Common myeloid progenitor, CD34-positive (primary cell): ENCODE measurements at regions not wholly inside any gene's neighbourhood (a gene's known extent, or its start where the extent isn't known, plus 50 kb on each side); places are given as distances from the start of the nearest gene placed in this dataset.
A peak's percentile ranks its signal among the peaks of the same experiment; 100 is the strongest.

Experiments
- CTCF ChIA-PET: fragments of 350-600 bp; sonication (Branson Sonifier 250); formaldehyde crosslinking; loops from one replicate; lab custom pipeline; 2021; ENCODE audit warnings: antibody characterized with exemption; lab: Charles Lee
- POLR2A ChIA-PET: fragments of 350-600 bp; sonication (Branson Sonifier 250); formaldehyde crosslinking; loops from one replicate; lab custom pipeline; 2021; ENCODE audit warnings: antibody characterized with exemption; lab: Charles Lee
- DNase-seq, 3 donors: peaks; one replicate each; pipeline versions ENCODE4 v3.0.0 to v3.0.0-alpha.2; 2013
- H3K27ac ChIP-seq, 2 experiments: 1 replicate in 1 of 2; 2 replicates in 1 of 2; pipeline ENCODE4 v1.7.0; 2013; ENCODE audit warnings: inconsistent platforms in 2 of 2, low read length in 2 of 2, mild to moderate bottlenecking in 2 of 2, low read depth in 1 of 2, moderate library complexity in 1 of 2; ENCODE audit not compliant: severe bottlenecking in 2 of 2, insufficient read depth in 1 of 2, poor library complexity in 1 of 2
- H3K27me3 ChIP-seq, 5 experiments: replicated peaks in 2 of 5; 1 replicate in 3 of 5; 2 replicates in 2 of 5; pipeline versions ENCODE4 v1.6.1 to v1.7.0; 2013; ENCODE audit warnings: low read length in 4 of 5, mild to moderate bottlenecking in 2 of 5, moderate library complexity in 2 of 5, inconsistent platforms in 1 of 5; ENCODE audit not compliant: insufficient read depth in 5 of 5, control insufficient read depth in 4 of 5
- H3K36me3 ChIP-seq, 4 experiments: 1 replicate in 2 of 4; 2 replicates in 2 of 4; pipeline versions ENCODE4 v1.6.1 to v1.7.0; 2013; ENCODE audit warnings: low read length in 3 of 4, control low read depth in 1 of 4, mild to moderate bottlenecking in 1 of 4; ENCODE audit not compliant: control insufficient read depth in 4 of 4, insufficient read depth in 4 of 4
- H3K4me1 ChIP-seq, 4 experiments: 1 replicate in 3 of 4; 2 replicates in 1 of 4; pipeline versions ENCODE4 v1.6.1 to v1.7.1; 2013; ENCODE audit warnings: low read length in 3 of 4, mild to moderate bottlenecking in 3 of 4, control low read depth in 1 of 4, inconsistent platforms in 1 of 4, moderate library complexity in 1 of 4; ENCODE audit not compliant: control insufficient read depth in 4 of 4, insufficient read depth in 4 of 4; ENCODE audit errors: control extremely low read depth in 1 of 4
- H3K4me3 ChIP-seq, 7 experiments: 1 replicate in 4 of 7; 2 replicates in 3 of 7; pipeline versions ENCODE4 v1.5.1 to v1.7.0; 2013; ENCODE audit warnings: mild to moderate bottlenecking in 7 of 7, low read length in 6 of 7, moderate library complexity in 6 of 7, inconsistent platforms in 2 of 7, low read depth in 2 of 7, control low read depth in 1 of 7; ENCODE audit not compliant: insufficient read depth in 4 of 7, control insufficient read depth in 1 of 7; ENCODE audit errors: extremely low read depth in 1 of 7
- H3K9me3 ChIP-seq, 5 experiments: 1 replicate in 4 of 5; 2 replicates in 1 of 5; pipeline versions ENCODE4 v1.6.1 to v1.7.1; 2013; ENCODE audit warnings: low read length in 4 of 5, mild to moderate bottlenecking in 2 of 5, inconsistent platforms in 1 of 5, low read depth in 1 of 5, moderate library complexity in 1 of 5; ENCODE audit not compliant: control insufficient read depth in 4 of 5, insufficient read depth in 2 of 5; ENCODE audit errors: control extremely low read depth in 1 of 5
- WGBS: methylation state at CpG from one replicate; pipeline ENCODE4 v1.1.5; 2013; ENCODE audit not compliant: insufficient coverage; 5-methylcytosine and 5-hydroxymethylcytosine counted together

DNA sequence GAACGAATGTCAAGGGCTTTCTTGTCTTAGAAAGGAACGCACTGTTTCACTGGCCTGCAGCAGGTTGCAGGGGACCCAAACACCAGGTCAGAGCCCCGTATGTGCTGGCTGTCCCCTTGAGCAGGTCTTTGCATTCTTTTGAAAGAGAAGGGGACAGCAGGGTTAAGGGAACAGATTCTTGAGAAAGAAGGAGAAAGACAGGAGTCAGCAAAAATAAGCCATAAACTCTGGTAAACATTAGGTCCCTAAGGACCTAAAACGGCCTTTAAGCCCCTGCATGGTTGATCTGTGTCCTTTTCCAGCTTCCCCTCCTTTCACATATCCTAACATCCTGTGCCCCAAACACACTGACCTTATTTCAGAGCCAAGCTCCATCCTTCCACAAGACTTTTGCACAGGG is 190.8 kb upstream of the ADRA1B start:
- Histone ChIP-seq H3K4me3 (no peak overlapping the region), H3K27me3 (peaks cover 0 to 5% (median 2%) of the 10 kb centered on the region in 5 experiments), H3K36me3 (no peaks in the 10 kb centered on the region), H3K9me3 (no peaks in the 10 kb centered on the region), H3K4me1 (no peaks in the 10 kb centered on the region), H3K27ac (no peak overlapping the region)
- DNase-seq, result no peak
- WGBS, result 100% methylated on average over 4 of the region's 4 CpGs
- ChIA-PET POLR2A (no interaction called here), CTCF (no interaction called here)

DNA sequence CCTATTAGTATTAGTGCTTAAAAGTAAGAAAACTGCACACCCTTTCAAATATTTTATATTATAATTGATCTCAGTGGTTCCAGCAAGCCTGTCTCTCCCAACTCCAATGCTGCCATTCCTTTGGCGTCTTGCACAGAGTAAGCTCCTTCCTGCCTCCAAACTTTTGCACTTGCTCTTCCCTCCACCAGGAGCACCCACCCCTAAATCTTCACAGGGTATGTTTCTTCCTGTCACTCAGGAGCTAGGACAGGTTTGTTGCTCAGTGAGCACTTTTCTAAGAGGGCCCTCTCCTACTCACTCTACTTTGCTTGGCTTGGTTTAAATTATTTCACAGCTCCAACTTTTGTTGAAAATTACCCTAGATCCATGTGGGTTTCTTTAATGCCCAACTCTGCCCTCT is 189.1 kb upstream of the ADRA1B start:
- no peak for DNase-seq
- 100% methylated on average over 1 of the region's 1 CpG for WGBS
- CTCF ChIA-PET, result no interaction called here
- no peaks in the 10 kb centered on the region for H3K36me3 ChIP-seq
- H3K27ac ChIP-seq, result no peak overlapping the region
- POLR2A ChIA-PET, result no interaction called here
- peaks cover 0 to 9% (median 5%) of the 10 kb centered on the region in 4 experiments for H3K4me1 ChIP-seq
- no peaks in the 10 kb centered on the region for H3K9me3 ChIP-seq
- peaks cover 0 to 5% (median 2%) of the 10 kb centered on the region in 5 experiments for H3K27me3 ChIP-seq
- no peak overlapping the region for H3K4me3 ChIP-seq

DNA sequence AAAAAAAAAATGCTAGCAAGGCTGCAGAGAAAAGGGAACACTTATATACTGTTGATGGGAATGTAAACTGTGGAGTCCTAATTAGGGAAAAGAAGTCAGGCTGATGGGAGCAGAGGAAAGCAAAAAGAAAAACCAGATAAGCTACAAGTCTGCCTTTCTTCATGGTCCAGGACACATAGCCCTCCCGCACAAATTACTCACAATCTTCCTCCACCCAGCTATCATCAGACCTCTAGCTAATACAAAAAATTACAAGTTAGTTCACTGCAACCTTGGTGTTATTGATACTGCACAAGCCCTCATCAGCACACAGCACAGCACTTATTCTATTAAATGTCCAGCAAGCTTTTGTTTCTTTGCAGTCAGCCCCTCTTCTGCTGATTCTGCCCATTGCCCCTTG is 186.0 kb upstream of the ADRA1B start:
- Histone ChIP-seq H3K4me1 (peaks cover 12 to 29% (median 19%) of the 10 kb centered on the region in 4 experiments), H3K4me3 (no peak overlapping the region), H3K27me3 (peaks cover 0 to 5% (median 0%) of the 10 kb centered on the region in 5 experiments), H3K27ac (no peak overlapping the region), H3K9me3 (no peaks in the 10 kb centered on the region), H3K36me3 (no peaks in the 10 kb centered on the region)
- ChIA-PET CTCF (no interaction called here), POLR2A (interaction anchor here (0.7 kb wide), 1 partner anchor 202 kb away, joined by 4 read pairs; no protein-coding TSS in a partner anchor)
- no peak for DNase-seq
- WGBS, result 100% methylated on average over 1 of the region's 1 CpG

DNA sequence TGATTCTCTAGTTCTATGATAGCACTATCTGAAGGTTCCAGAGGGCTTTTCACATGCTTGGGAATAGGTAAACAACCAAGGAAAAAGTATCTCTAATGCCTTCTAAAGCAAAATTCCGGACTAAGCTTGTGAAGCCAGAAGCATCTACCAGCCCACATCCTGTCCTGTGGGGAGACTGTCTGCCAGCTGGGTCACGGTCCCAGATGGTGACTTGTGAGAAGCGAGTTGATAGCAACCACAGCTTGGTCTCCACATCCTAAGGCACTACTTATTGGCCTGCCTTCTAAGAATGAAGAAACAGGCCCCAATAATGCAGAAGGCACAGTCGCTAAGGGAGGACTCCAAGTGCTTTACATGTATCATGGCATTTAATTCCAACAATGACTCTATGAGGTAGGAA is 184.1 kb upstream of the ADRA1B start:
- DNase-seq, result peak; percentile 78 to 99 (median 97)
- POLR2A ChIA-PET, result no interaction called here

DNA sequence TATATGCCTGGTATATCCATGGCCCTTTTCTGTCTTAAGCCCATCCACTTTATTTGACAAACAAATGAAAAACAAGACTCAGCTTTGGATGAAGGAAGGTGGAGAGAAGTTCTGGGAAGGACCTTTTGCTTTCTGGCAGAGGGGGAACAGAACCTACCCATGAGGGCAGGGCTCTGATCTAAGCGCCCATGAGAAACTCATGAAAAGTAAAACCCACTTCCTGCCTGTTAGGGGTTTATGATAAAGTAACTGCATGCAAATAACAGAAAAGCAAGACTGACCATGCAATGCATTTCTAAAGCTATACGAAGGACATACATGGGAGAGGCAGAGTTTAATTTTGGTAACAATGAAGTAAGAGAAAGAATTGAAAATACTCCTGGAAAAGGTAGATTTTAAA is 181.9 kb upstream of the ADRA1B start:
- H3K9me3 ChIP-seq, result peaks cover 0 to 2% (median 0%) of the 10 kb centered on the region in 5 experiments
- peaks cover 12 to 29% (median 19%) of the 10 kb centered on the region in 4 experiments for H3K4me1 ChIP-seq
- no peak overlapping the region for H3K27ac ChIP-seq
- peak in 2 of 3 donors; percentile 49 to 57 for DNase-seq
- H3K27me3 ChIP-seq, result peaks cover 0 to 2% (median 0%) of the 10 kb centered on the region in 5 experiments
- H3K36me3 ChIP-seq, result no peaks in the 10 kb centered on the region
- no peak overlapping the region for H3K4me3 ChIP-seq
- POLR2A ChIA-PET, result interaction anchor here (1.2 kb wide), 1 partner anchor 49 kb away, joined by 3 read pairs; no protein-coding TSS in a partner anchor
- WGBS, result 65% methylated on average over 2 of the region's 2 CpGs
- CTCF ChIA-PET, result interaction anchor here (1.1 to 1.6 kb wide), 2 partner anchors 10 to 579 kb away, joined by 3 read pairs; no protein-coding TSS in a partner anchor

More for the DNA sequence above, 184.1 kb upstream of the ADRA1B start:
- H3K4me1 ChIP-seq, result peaks cover 12 to 29% (median 19%) of the 10 kb centered on the region in 4 experiments
- 2% methylated on average over 4 of the region's 4 CpGs for WGBS
- H3K27ac ChIP-seq, result no peak overlapping the region
- CTCF ChIA-PET, result interaction anchor here (0.6 to 1.4 kb wide), 4 partner anchors 30 to 339 kb away, joined by 3 to 4 read pairs (median 4); no protein-coding TSS in a partner anchor
- peak overlapping the region in 1 of 7 experiments; percentile 17 for H3K4me3 ChIP-seq
- H3K9me3 ChIP-seq, result no peaks in the 10 kb centered on the region
- H3K27me3 ChIP-seq, result peaks cover 0 to 5% (median 0%) of the 10 kb centered on the region in 5 experiments
- H3K36me3 ChIP-seq, result no peaks in the 10 kb centered on the region

DNA sequence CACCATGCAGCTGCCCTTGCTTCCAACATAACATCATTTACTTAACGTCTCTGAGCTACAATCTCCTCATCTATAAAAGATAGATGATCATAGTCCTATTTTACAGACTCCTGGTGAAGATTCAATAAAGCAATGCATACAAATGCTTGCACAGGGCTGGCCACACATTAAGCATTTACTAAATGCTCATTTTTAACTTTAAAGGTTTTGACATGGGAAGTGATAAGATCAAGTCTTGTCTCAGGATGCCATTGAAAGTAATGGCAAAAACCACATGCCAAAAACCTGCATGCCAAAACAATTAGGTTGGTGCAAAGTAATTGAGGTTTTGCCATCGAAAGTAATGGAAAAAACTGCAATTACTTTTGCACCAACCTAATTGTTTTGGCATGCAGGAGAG is 181.2 kb upstream of the ADRA1B start:
- 100% methylated on average over 2 of the region's 2 CpGs for WGBS
- Histone ChIP-seq H3K4me3 (no peak overlapping the region), H3K9me3 (peaks cover 0 to 2% (median 0%) of the 10 kb centered on the region in 5 experiments), H3K27ac (no peak overlapping the region), H3K27me3 (peaks cover 0 to 2% (median 0%) of the 10 kb centered on the region in 5 experiments), H3K4me1 (peaks cover 12 to 29% (median 19%) of the 10 kb centered on the region in 4 experiments), H3K36me3 (no peaks in the 10 kb centered on the region)
- CTCF ChIA-PET, result interaction anchor here (1.6 kb wide), 1 partner anchor 11 kb away, joined by 3 read pairs; no protein-coding TSS in a partner anchor
- POLR2A ChIA-PET, result interaction anchor here (1.2 kb wide), 1 partner anchor 48 kb away, joined by 3 read pairs; no protein-coding TSS in a partner anchor
- DNase-seq, result no peak
